GM12873 (cell line): ENCODE measurements at regions not wholly inside any gene's neighbourhood (a gene's known extent, or its start where the extent isn't known, plus 50 kb on each side); places are given as distances from the start of the nearest gene placed in this dataset.

Experiments used
- TF ChIP-seq, protein P1 (sequence below): IDR thresholded peaks from 2 replicates; pipeline ENCODE4 v1.5.1; 2012; ENCODE audit warnings: low read depth, mild to moderate bottlenecking, moderate library complexity, low read length, control low read depth; ENCODE audit not compliant: insufficient read depth; ENCODE audit errors: missing control alignments

DNA sequence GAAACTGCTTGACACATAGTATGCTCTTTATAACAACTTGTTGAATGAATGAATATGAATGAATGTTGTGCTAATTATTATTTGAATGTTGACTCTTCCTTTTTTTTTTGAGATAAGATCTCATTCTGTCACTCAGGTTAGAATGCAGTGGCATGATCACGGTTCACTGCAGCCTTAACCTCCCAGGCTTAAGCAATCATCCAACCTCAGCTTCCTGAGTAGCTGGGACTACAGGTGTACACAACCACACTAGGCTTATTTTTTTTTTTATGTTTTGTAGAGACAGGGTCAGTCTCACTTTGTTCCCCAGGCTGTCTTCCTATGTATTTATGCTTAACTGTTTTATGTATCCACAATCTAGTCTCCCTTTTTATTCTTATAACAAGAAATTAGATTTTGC lies 114.7 kb upstream of the WDFY3 start:
- TF ChIP-seq, protein P1, sequence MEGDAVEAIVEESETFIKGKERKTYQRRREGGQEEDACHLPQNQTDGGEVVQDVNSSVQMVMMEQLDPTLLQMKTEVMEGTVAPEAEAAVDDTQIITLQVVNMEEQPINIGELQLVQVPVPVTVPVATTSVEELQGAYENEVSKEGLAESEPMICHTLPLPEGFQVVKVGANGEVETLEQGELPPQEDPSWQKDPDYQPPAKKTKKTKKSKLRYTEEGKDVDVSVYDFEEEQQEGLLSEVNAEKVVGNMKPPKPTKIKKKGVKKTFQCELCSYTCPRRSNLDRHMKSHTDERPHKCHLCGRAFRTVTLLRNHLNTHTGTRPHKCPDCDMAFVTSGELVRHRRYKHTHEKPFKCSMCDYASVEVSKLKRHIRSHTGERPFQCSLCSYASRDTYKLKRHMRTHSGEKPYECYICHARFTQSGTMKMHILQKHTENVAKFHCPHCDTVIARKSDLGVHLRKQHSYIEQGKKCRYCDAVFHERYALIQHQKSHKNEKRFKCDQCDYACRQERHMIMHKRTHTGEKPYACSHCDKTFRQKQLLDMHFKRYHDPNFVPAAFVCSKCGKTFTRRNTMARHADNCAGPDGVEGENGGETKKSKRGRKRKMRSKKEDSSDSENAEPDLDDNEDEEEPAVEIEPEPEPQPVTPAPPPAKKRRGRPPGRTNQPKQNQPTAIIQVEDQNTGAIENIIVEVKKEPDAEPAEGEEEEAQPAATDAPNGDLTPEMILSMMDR, result no peak

DNA sequence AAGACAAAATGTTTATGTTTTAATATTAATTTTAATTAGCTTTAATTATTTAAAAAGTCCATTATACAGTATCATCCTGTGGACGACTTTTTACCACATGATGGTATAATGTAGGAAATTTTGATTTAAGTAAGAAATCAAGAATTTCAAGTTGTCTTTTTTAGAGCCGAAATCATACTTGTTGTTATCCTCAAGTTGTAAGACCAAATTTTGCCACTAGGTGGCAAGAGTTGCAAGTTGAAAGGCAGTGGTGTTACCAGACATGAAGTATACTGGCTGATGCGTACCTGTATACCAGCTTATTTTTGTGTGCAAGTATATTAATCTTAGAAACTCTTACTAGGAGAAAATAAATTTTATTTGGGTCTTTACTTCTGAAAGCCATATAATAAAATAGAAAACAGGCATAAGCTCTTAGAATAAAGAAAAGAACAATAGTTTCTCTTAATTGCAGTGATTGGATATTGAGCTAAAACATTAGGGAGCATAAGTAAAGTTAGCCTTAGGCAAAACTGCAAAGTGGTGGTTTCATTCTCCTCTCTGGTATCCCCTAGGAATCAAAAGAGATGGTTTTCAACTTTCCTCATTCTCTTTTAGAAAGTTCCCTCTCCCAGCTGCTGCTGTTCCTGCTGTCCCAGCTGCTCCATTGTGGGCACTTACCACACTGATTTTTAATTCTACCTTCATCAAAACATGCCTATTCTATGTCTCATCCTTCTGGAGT lies 118.0 kb upstream of the WDFY3 start:
- TF ChIP-seq, protein P1, result peak; percentile 64

DNA sequence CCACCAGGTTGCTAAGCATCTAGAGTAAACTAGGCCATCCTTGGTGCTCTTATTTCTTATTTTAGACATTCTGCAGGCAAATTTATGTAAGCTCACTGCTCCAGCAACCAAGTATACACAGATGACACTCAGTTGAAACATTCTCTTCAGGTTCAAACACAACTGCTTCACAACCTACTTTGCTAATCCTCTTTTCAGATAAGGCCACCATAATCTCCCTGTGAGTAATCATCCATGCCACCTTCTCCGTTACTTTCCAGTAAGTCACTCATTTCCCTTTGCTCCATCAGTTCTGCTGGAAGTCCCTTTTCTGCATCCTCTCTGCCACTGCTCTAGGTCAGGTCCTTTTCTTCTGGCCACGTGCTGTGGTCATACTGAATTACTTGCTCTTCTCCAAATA lies 120.2 kb upstream of the WDFY3 start:
- TF ChIP-seq, protein P1, result no peak

DNA sequence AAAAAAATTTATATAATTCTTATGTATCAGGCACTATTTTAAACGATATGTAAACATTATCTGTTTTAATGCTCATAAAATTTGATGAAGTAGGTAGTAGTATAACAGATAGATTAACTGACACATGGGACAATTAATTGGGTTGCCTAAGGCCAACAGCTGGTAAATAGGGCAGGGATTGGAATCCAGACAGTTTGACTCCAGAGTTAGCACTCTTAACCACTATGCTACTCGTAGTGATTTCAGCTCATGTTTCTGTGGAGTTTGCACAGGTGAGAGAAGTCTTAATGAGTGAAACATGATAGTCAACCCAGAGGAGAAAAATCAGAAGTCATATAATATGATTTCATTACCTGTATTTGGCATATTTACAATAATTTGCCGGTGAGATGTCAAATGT lies 126.0 kb upstream of the WDFY3 start:
- TF ChIP-seq, protein P1, result no peak

DNA sequence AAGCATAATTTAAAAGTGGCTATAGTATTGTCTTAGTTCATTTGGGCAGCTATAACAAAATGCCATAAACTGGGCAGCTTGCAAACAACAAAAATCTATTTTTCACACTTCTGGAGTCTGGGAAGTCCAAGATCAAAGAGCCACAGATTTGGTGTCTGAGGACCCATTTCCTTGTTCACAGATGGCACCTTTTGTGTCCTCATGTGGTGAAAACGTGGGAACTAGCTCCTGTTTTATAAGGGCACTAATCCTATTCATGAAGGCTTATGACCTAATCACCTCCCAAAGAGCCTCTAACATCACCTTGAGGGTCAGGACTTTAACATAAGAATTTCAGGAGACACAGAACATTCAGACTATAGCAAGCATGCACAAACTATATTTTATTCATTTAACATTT lies 126.5 kb upstream of the WDFY3 start:
- TF ChIP-seq, protein P1, result no peak

DNA sequence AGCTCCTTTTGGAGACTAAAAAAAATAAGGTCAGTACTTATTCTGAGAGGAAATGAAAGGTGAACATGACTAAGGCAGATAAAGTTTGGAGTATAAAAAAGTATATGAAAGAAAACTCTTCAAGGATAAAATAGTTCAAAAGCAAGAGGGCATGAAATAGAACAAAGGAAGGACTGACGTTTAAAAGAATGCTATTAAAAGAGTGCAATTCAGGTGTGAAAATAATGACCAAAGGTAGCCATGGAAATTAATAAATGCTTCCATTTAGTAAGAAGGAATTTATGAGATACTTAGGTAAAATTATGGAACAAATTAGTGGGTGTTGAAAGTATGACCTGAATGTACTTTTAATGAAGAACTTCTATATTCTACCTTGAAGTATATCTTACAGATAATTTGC lies 128.2 kb upstream of the WDFY3 start:
- TF ChIP-seq, protein P1, result no peak

DNA sequence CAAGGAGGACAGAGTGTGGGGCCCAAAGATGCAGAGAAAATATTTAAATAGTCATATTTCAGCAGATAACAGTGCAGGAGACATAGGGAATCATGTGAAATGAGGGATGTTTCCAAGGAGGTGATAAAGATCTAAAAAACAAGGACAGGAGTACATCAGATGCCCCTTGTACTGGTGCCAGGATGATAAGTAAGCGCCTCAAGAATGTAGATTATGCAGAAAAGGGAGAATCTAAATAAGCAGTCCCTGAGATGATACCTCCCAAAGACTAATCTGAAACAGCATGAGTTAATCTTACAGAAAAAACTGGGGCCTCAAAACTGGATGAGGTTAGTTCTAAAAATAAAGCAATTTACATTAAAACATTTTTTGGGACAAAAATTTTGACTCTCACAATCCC lies 136.1 kb upstream of the WDFY3 start:
- TF ChIP-seq, protein P1, result no peak

DNA sequence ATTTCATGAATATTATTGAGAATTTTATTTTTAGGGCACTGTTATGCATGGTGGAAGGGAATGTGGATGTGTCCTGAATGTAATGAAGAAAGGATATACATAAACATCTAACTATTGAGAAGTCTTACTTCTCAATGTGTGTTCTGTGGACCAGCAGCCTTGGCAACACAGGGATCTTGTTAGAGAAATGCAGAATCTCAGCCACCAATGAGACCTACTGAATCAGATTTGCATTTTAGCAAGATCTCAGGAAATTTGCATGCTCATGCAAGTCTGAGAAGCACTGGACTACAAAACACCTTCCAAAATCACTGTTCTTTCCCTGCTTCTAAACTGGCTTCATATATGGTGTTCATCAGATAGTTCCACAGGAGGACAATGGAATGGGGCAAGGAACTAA lies 139.7 kb upstream of the WDFY3 start:
- TF ChIP-seq, protein P1, result no peak
